ENCODE measurements at regions not wholly inside any gene's neighbourhood (a gene's known extent, or its start where the extent isn't known, plus 50 kb on each side); places are given as distances from the start of the nearest gene placed in this dataset.

DNA sequence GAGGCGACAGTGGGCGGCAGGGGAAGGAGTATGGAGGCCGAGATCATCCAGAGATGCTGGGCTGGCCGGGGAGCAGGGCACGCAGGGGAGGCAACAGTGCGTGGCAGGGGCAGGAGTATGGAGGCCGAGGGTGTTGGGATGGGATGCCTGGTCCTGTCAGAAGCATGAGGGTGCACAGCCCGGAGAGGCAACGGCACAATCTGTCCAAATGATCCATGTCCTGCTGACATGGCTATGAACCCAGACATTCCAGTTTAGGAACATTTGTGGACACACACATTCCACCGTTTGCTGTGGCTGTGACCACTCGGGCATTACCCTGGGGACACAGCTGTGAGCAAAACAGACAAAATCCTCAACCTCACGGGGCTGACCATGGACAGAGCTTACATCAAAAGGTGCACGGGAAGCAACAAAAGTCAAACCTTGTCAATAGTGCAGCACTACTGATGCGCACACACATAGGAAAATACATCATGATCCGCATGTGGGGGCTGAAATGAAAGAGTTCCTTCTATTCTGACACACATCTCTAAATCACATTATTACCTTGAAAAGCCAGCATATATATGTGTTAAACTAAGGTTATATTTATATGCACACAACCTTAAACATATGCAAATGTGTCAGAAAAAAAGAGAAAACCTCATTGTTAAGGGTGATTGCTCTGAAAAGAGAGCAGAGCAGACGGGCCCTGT is 144.0 kb upstream of the GPC1 start:
- TF ChIP-seq CTCF (IDR thresholded peaks at IDR 0.05; ENCODE audit: insufficient read depth, low read length, poor library complexity, severe bottlenecking), result no peak
- Histone ChIP-seq H3K27me3 (replicated peaks; ENCODE audit: control insufficient read depth, insufficient read depth, low read length) (no peaks in the 10 kb centered on the region; the same call in 1 of the 2 replicates), H3K36me3 (ENCODE audit: control insufficient read depth, insufficient read depth, low read length) (no peaks in the 10 kb centered on the region), H3K4me3 (replicated peaks; ENCODE audit: low read depth, low read length) (no peak overlapping the region)
- no peak for DNase-seq (ENCODE audit: extremely low read depth, insufficient read length)

GRCh38 chr2:240292035-240292574 is 143.4 kb upstream of the GPC1 start:
- no peak for TF ChIP-seq CTCF (IDR thresholded peaks at IDR 0.05; ENCODE audit: insufficient read depth, low read length, poor library complexity, severe bottlenecking)
- DNase-seq (ENCODE audit: extremely low read depth, insufficient read length), result no peak
- no peaks in the 10 kb centered on the region; the same call in 1 of the 2 replicates for H3K27me3 ChIP-seq (replicated peaks; ENCODE audit: control insufficient read depth, insufficient read depth, low read length)
- no peak overlapping the region for H3K4me3 ChIP-seq (replicated peaks; ENCODE audit: low read depth, low read length)
- no peaks in the 10 kb centered on the region for H3K36me3 ChIP-seq (ENCODE audit: control insufficient read depth, insufficient read depth, low read length)

- no peaks in the 10 kb centered on the region; the same call in 1 of the 2 replicates for H3K27me3 ChIP-seq (replicated peaks; ENCODE audit: control insufficient read depth, insufficient read depth, low read length)
- DNase-seq (ENCODE audit: extremely low read depth, insufficient read length), result no peak
- no peak for TF ChIP-seq CTCF (IDR thresholded peaks at IDR 0.05; ENCODE audit: insufficient read depth, low read length, poor library complexity, severe bottlenecking)
- H3K36me3 ChIP-seq (ENCODE audit: control insufficient read depth, insufficient read depth, low read length), result no peaks in the 10 kb centered on the region
- no peak overlapping the region for H3K4me3 ChIP-seq (replicated peaks; ENCODE audit: low read depth, low read length)
Measured at GRCh38 chr2:240292619-240293525, 142.6 kb upstream of the GPC1 start.

- Histone ChIP-seq H3K36me3 (ENCODE audit: control insufficient read depth, insufficient read depth, low read length) (no peaks in the 10 kb centered on the region), H3K4me3 (replicated peaks; ENCODE audit: low read depth, low read length) (no peak overlapping the region), H3K27me3 (replicated peaks; ENCODE audit: control insufficient read depth, insufficient read depth, low read length) (no peaks in the 10 kb centered on the region; the same call in 1 of the 2 replicates)
- no peak for DNase-seq (ENCODE audit: extremely low read depth, insufficient read length)
- no peak for TF ChIP-seq CTCF (IDR thresholded peaks at IDR 0.05; ENCODE audit: insufficient read depth, low read length, poor library complexity, severe bottlenecking)
Measured at GRCh38 chr2:240293557-240294461, 141.7 kb upstream of the GPC1 start.

DNA sequence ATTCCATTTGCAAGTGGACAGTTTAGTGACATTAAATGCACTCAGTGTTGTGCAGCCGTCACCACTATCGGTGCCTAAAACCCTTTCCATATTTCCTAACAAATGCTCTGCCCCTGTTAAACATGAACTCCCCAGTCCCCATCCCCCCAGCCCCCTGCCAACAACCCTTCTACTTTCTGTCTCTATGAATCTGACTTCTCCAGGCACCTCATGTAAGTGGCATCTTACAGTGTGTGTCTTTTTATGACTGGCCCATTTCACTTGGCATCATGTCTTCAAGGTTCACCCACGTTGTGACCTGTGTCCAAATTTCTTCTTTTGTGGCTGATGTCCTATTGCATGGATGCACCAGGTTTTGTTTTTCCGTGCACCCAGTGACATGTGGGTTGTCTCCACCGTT is 140.9 kb upstream of the GPC1 start:
- no peak overlapping the region for H3K4me3 ChIP-seq (replicated peaks; ENCODE audit: low read depth, low read length)
- TF ChIP-seq CTCF (IDR thresholded peaks at IDR 0.05; ENCODE audit: insufficient read depth, low read length, poor library complexity, severe bottlenecking), result no peak
- DNase-seq (ENCODE audit: extremely low read depth, insufficient read length), result no peak
- H3K36me3 ChIP-seq (ENCODE audit: control insufficient read depth, insufficient read depth, low read length), result no peaks in the 10 kb centered on the region
- no peaks in the 10 kb centered on the region; the same call in 1 of the 2 replicates for H3K27me3 ChIP-seq (replicated peaks; ENCODE audit: control insufficient read depth, insufficient read depth, low read length)

Data from GM06990 (cell line).